DND-41 (cell line): ENCODE measurements at regions not wholly inside any gene's neighbourhood (a gene's known extent, or its start where the extent isn't known, plus 50 kb on each side); places are given as distances from the start of the nearest gene placed in this dataset.

Source experiments
- ATAC-seq: fragments of 200-7000 bp; cut with Tn5 transposase; 3 replicates; pipeline ENCODE4 v1.9.1; 2021; ENCODE audit warnings: low read depth; ENCODE audit not compliant: insufficient read depth
- DNase-seq: peaks from one replicate; pipeline ENCODE4 v3.0.0-alpha.2; 2020
- H2AFZ ChIP-seq: 2 replicates; pipeline ENCODE4 v1.6.0; 2012; ENCODE audit warnings: low read depth, low read length
- H3K27ac ChIP-seq: 2 replicates; pipeline ENCODE4 v1.5.1; 2012; ENCODE audit warnings: low read length, inconsistent platforms
- H3K27me3 ChIP-seq: fragments of 200-600 bp; sonication (generic); 2 replicates; pipeline ENCODE4 v1.6.0; 2012; ENCODE audit warnings: low read length, mild to moderate bottlenecking, inconsistent platforms; ENCODE audit not compliant: insufficient read depth, poor library complexity
- H3K36me3 ChIP-seq: 2 replicates; pipeline ENCODE4 v1.5.1; 2012; ENCODE audit warnings: low read length, inconsistent platforms; ENCODE audit not compliant: insufficient read depth
- H3K4me1 ChIP-seq: 2 replicates; pipeline ENCODE4 v1.5.1; 2012; ENCODE audit warnings: mild to moderate bottlenecking, low read length; ENCODE audit not compliant: insufficient read depth
- H3K4me2 ChIP-seq: 2 replicates; pipeline ENCODE4 v1.6.0; 2012; ENCODE audit warnings: mild to moderate bottlenecking, moderate library complexity, low read length, inconsistent platforms; ENCODE audit not compliant: insufficient read depth
- H3K4me3 ChIP-seq, 2 experiments: fragments of 200-600 bp in 1 of 2; shearing (Covaris generic) in 1 of 2; 2 replicates each; pipeline ENCODE4 v1.5.1; 2012 to 2016; ENCODE audit warnings: inconsistent platforms in 2 of 2, low read length in 2 of 2, mild to moderate bottlenecking in 2 of 2, low read depth in 1 of 2, moderate library complexity in 1 of 2
- H3K79me2 ChIP-seq: 2 replicates; pipeline ENCODE4 v1.6.0; 2012; ENCODE audit warnings: low read length, inconsistent platforms; ENCODE audit not compliant: insufficient read depth
- H3K9ac ChIP-seq: 2 replicates; pipeline ENCODE4 v1.6.0; 2012; ENCODE audit warnings: low read depth, mild to moderate bottlenecking, inconsistent platforms, low read length, moderate library complexity
- H3K9me3 ChIP-seq: 2 replicates; pipeline ENCODE4 v1.5.1; 2012; ENCODE audit warnings: low read length, moderate library complexity, mild to moderate bottlenecking, inconsistent platforms; ENCODE audit not compliant: insufficient read depth, severe bottlenecking
- H4K20me1 ChIP-seq: 2 replicates; pipeline ENCODE4 v1.6.0; 2012; ENCODE audit warnings: low read length; ENCODE audit not compliant: insufficient read depth
- EZH2 ChIP-seq: IDR thresholded peaks from 3 replicates; pipeline ENCODE4 v1.6.1; 2012; ENCODE audit warnings: borderline replicate concordance, low read depth, mild to moderate bottlenecking, moderate library complexity, low read length, inconsistent platforms; ENCODE audit not compliant: severe bottlenecking
- TF ChIP-seq, protein P1 (sequence below): IDR thresholded peaks from 2 replicates; pipeline ENCODE4 v1.5.1; 2012; ENCODE audit warnings: borderline replicate concordance, low read length, moderate library complexity, mild to moderate bottlenecking; ENCODE audit not compliant: poor library complexity, severe bottlenecking; ENCODE audit errors: extremely low read depth

GRCh38 chrX:27236681-27237080 is 226.5 kb downstream of the PPP4R3C start:
- H3K36me3 ChIP-seq: no peaks in the 10 kb centered on the region
- H3K79me2 ChIP-seq: no peaks in the 10 kb centered on the region
- H3K4me3 ChIP-seq: no peak overlapping the region
- no peak for ATAC-seq
- H2AFZ ChIP-seq: no peak overlapping the region
- TF ChIP-seq, protein P1, sequence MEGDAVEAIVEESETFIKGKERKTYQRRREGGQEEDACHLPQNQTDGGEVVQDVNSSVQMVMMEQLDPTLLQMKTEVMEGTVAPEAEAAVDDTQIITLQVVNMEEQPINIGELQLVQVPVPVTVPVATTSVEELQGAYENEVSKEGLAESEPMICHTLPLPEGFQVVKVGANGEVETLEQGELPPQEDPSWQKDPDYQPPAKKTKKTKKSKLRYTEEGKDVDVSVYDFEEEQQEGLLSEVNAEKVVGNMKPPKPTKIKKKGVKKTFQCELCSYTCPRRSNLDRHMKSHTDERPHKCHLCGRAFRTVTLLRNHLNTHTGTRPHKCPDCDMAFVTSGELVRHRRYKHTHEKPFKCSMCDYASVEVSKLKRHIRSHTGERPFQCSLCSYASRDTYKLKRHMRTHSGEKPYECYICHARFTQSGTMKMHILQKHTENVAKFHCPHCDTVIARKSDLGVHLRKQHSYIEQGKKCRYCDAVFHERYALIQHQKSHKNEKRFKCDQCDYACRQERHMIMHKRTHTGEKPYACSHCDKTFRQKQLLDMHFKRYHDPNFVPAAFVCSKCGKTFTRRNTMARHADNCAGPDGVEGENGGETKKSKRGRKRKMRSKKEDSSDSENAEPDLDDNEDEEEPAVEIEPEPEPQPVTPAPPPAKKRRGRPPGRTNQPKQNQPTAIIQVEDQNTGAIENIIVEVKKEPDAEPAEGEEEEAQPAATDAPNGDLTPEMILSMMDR: no peak
- no peak for TF ChIP-seq EZH2
- no peaks in the 10 kb centered on the region for H4K20me1 ChIP-seq
- H3K9ac ChIP-seq: no peak overlapping the region
- DNase-seq: no peak
- no peak overlapping the region for H3K27ac ChIP-seq
- no peaks in the 10 kb centered on the region for H3K27me3 ChIP-seq
- H3K9me3 ChIP-seq: no peaks in the 10 kb centered on the region
- no peaks in the 10 kb centered on the region for H3K4me1 ChIP-seq
- H3K4me2 ChIP-seq: no peak overlapping the region

DNA sequence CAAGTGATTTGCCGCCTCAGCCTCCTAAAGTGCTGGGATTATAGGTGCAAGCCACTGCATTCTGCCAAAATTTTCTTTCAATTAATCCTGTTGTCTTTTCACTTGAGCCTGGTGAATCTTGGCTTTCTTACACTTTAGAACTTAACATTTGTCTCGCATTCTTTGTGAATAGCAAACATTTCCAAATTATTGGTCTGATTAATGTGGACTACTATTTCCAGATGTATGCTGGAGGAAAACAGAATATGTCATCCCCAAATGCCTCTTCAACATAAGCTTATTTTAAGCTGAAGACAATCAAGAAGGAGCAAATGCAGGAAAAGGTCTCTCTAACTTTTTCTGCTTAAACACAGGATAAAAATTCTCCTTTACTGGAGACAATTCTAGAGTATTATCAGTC is 233.4 kb downstream of the PPP4R3C start:
- no peaks in the 10 kb centered on the region for H3K4me1 ChIP-seq
- no peak overlapping the region for H2AFZ ChIP-seq
- DNase-seq (no peak), ATAC-seq (no peak)
- no peaks in the 10 kb centered on the region for H3K36me3 ChIP-seq
- no peak overlapping the region for H3K9ac ChIP-seq
- no peaks in the 10 kb centered on the region for H3K9me3 ChIP-seq
- TF ChIP-seq EZH2: no peak
- TF ChIP-seq, protein P1: no peak
- H3K79me2 ChIP-seq: no peaks in the 10 kb centered on the region
- no peak overlapping the region for H3K4me3 ChIP-seq
- no peaks in the 10 kb centered on the region for H4K20me1 ChIP-seq
- H3K27me3 ChIP-seq: no peaks in the 10 kb centered on the region
- H3K4me2 ChIP-seq: no peak overlapping the region
- no peak overlapping the region for H3K27ac ChIP-seq

DNA sequence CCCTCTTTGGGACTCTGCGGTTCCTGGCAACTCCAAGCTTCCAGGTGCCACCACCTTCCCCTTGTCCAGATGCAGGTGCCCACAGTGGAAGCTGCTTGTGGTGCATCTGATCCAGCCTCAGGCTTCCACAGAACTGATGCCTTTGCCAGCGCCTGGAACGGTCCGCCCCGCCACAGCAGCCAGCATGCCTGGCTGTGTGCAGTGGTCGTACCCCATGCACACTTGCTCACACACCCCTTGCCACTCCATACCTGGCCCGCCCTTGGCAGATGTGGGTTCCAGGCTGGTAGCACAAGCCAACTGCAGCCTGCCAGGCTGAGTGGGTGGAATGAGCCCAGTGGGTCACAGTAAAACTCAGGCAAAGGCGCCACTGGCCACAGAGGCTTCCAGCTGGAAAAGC is 240.5 kb downstream of the PPP4R3C start:
- no peak overlapping the region for H3K4me3 ChIP-seq
- TF ChIP-seq, protein P1: no peak
- no peak for TF ChIP-seq EZH2
- H3K4me2 ChIP-seq: no peak overlapping the region
- H3K9ac ChIP-seq: no peak overlapping the region
- no peaks in the 10 kb centered on the region for H4K20me1 ChIP-seq
- DNase-seq (no peak), ATAC-seq (no peak)
- H3K9me3 ChIP-seq: no peaks in the 10 kb centered on the region
- no peaks in the 10 kb centered on the region for H3K36me3 ChIP-seq
- no peaks in the 10 kb centered on the region for H3K27me3 ChIP-seq
- no peak overlapping the region for H3K27ac ChIP-seq
- H2AFZ ChIP-seq: no peak overlapping the region
- no peaks in the 10 kb centered on the region for H3K79me2 ChIP-seq
- H3K4me1 ChIP-seq: no peaks in the 10 kb centered on the region

- no peaks in the 10 kb centered on the region for H3K79me2 ChIP-seq
- DNase-seq (peak; percentile 32), ATAC-seq (peak; percentile 40; the same call in 1 of the 3 replicates)
- H3K36me3 ChIP-seq: no peaks in the 10 kb centered on the region
- no peaks in the 10 kb centered on the region for H3K27me3 ChIP-seq
- H3K9ac ChIP-seq: no peak overlapping the region
- H4K20me1 ChIP-seq: no peaks in the 10 kb centered on the region
- peak overlapping the region; percentile 45; the same call in 1 of the 2 replicates for H2AFZ ChIP-seq
- H3K4me2 ChIP-seq: no peak overlapping the region
- no peaks in the 10 kb centered on the region for H3K9me3 ChIP-seq
- no peaks in the 10 kb centered on the region for H3K4me1 ChIP-seq
- no peak overlapping the region for H3K4me3 ChIP-seq
- TF ChIP-seq EZH2: no peak
- TF ChIP-seq, protein P1: peak; percentile 83
- H3K27ac ChIP-seq: no peak overlapping the region
Measured at GRCh38 chrX:27186671-27187070, 276.5 kb downstream of the PPP4R3C start.
